Colonic mucosa (tissue), 4 donors: ENCODE measurements at regions not wholly inside any gene's neighbourhood (a gene's known extent, or its start where the extent isn't known, plus 50 kb on each side); places are given as distances from the start of the nearest gene placed in this dataset.

Experiments used
- DNase-seq: peaks from one replicate; pipeline ENCODE4 v3.0.0-alpha.2; 2020
- H3K27ac ChIP-seq: fragments of 200-600 bp; one replicate; pipeline ENCODE4 v1.8.0; 2021
- H3K27me3 ChIP-seq: fragments of 200-600 bp; one replicate; pipeline ENCODE4 v1.8.0; 2021
- H3K36me3 ChIP-seq: fragments of 200-600 bp; one replicate; pipeline ENCODE4 v1.8.0; 2021
- H3K4me1 ChIP-seq: fragments of 200-600 bp; one replicate; pipeline ENCODE4 v1.8.0; 2021; ENCODE audit warnings: mild to moderate bottlenecking
- H3K4me3 ChIP-seq: fragments of 200-600 bp; one replicate; pipeline ENCODE4 v1.8.0; 2021
- H3K9ac ChIP-seq, 2 donors: one replicate each; pipeline ENCODE4 v1.7.0; 2013; ENCODE audit warnings: control low read depth in 2 of 2, low read depth in 2 of 2, low read length in 2 of 2
- H3K9me3 ChIP-seq: fragments of 200-600 bp; one replicate; pipeline ENCODE4 v1.8.0; 2021
- CTCF ChIP-seq: fragments of 200-600 bp; IDR thresholded peaks from one replicate; pipeline ENCODE4 v1.8.0; 2022; ENCODE audit warnings: antibody characterized with exemption, mild to moderate bottlenecking
- intact Hi-C: fragments of 100-400 bp; cut with DNase I; formaldehyde crosslinking; loops from one replicate; pipeline ENCODE4 v1.14.1; 2022
- donor health status: healthy.
- donor health status: DM: no; HTN: no; CAD: no.
- donor health status: DM: no; HTN: no; CAD: no.

GRCh38 chr9:88684845-88685244 is 149.9 kb downstream of the NXNL2 start:
- H3K4me1 ChIP-seq = no peaks in the 10 kb centered on the region
- TF ChIP-seq CTCF = no peak
- H3K9ac ChIP-seq = no peak overlapping the region
- H3K27me3 ChIP-seq = no peaks in the 10 kb centered on the region
- no peaks in the 10 kb centered on the region for H3K9me3 ChIP-seq
- no peak overlapping the region for H3K4me3 ChIP-seq
- H3K27ac ChIP-seq = no peak overlapping the region
- intact Hi-C loops = no loop called here
- no peak for DNase-seq
- no peaks in the 10 kb centered on the region for H3K36me3 ChIP-seq

- no peak overlapping the region for H3K4me3 ChIP-seq
- no peak for TF ChIP-seq CTCF
- H3K4me1 ChIP-seq = no peaks in the 10 kb centered on the region
- H3K27ac ChIP-seq = no peak overlapping the region
- intact Hi-C loops = no loop called here
- no peaks in the 10 kb centered on the region for H3K36me3 ChIP-seq
- no peak for DNase-seq
- no peaks in the 10 kb centered on the region for H3K27me3 ChIP-seq
- H3K9ac ChIP-seq = no peak overlapping the region
- H3K9me3 ChIP-seq = no peaks in the 10 kb centered on the region
Observed at GRCh38 chr9:88685966-88686365, 151.0 kb downstream of the NXNL2 start.

GRCh38 chr9:88689509-88690298 is 154.7 kb downstream of the NXNL2 start:
- no peak overlapping the region for H3K4me3 ChIP-seq
- no peaks in the 10 kb centered on the region for H3K27me3 ChIP-seq
- H3K9ac ChIP-seq = no peak overlapping the region
- no peak for TF ChIP-seq CTCF
- H3K4me1 ChIP-seq = no peaks in the 10 kb centered on the region
- H3K9me3 ChIP-seq = no peaks in the 10 kb centered on the region
- H3K27ac ChIP-seq = no peak overlapping the region
- no peak for DNase-seq
- intact Hi-C loops = no loop called here
- H3K36me3 ChIP-seq = no peaks in the 10 kb centered on the region

- TF ChIP-seq CTCF = no peak
- H3K4me1 ChIP-seq = no peaks in the 10 kb centered on the region
- H3K9ac ChIP-seq = no peak overlapping the region
- no peak overlapping the region for H3K4me3 ChIP-seq
- no peaks in the 10 kb centered on the region for H3K27me3 ChIP-seq
- intact Hi-C loops = no loop called here
- H3K36me3 ChIP-seq = no peaks in the 10 kb centered on the region
- no peak overlapping the region for H3K27ac ChIP-seq
- no peak for DNase-seq
- no peaks in the 10 kb centered on the region for H3K9me3 ChIP-seq
Observed at GRCh38 chr9:88690628-88691027, 155.7 kb downstream of the NXNL2 start.

- no peak for TF ChIP-seq CTCF
- intact Hi-C loops = no loop called here
Observed at GRCh38 chr9:88691091-88691490, 156.1 kb downstream of the NXNL2 start.

More at GRCh38 chr9:88691091-88691490, 156.1 kb downstream of the NXNL2 start:
- Histone ChIP-seq H3K27ac (no peak overlapping the region), H3K36me3 (no peaks in the 10 kb centered on the region), H3K9me3 (no peaks in the 10 kb centered on the region), H3K4me3 (no peak overlapping the region), H3K27me3 (no peaks in the 10 kb centered on the region), H3K4me1 (no peaks in the 10 kb centered on the region), H3K9ac (no peak overlapping the region)
- DNase-seq = no peak
